Endothelial cell of umbilical vein (primary cell): ENCODE measurements at regions not wholly inside any gene's neighbourhood (a gene's known extent, or its start where the extent isn't known, plus 50 kb on each side); places are given as distances from the start of the nearest gene placed in this dataset.

Experiments used
- BruUV-seq: library from RNA; stranded (reverse); fragments of 400-500 nt; replicated peaks from 2 replicates; lab custom pipeline; 2021; lab: Mats Ljungman, UMichigan
- CTCF ChIA-PET: fragments of 300-600, 350-600 bp; sonication (Branson Sonifier 250); formaldehyde crosslinking; loops from one replicate; lab custom pipeline; 2021; ENCODE audit warnings: antibody characterized with exemption, inconsistent platforms; lab: Charles Lee
- POLR2A ChIA-PET: fragments of 300-600, 350-600 bp; sonication (Branson Sonifier 250); formaldehyde crosslinking; loops from one replicate; lab custom pipeline; 2021; ENCODE audit warnings: antibody characterized with exemption, inconsistent platforms; lab: Charles Lee
- DNase-seq: peaks from one replicate; pipeline ENCODE4 v3.0.0-alpha.2; 2011; ENCODE audit warnings: low read depth, low spot score
- FAIRE-seq: peaks from 2 replicates; lab custom pipeline; 2011; peaks lifted over from hg19 to GRCh38; lab: Jason Lieb, UNC
- H2AFZ ChIP-seq: 2 replicates; pipeline ENCODE4 v1.6.0; 2012; ENCODE audit warnings: low read depth, low read length, control low read depth, inconsistent platforms
- H3K27ac ChIP-seq: 2 replicates; pipeline ENCODE4 v1.5.1; 2011; ENCODE audit warnings: low read depth, mild to moderate bottlenecking, control low read depth, low read length, moderate library complexity; ENCODE audit not compliant: insufficient read depth
- H3K27me3 ChIP-seq, 2 experiments: 2 replicates each; pipeline versions ENCODE4 v1.6.0 to v1.6.1; 2011; ENCODE audit warnings: low read length in 2 of 2, mixed read lengths in 1 of 2; ENCODE audit not compliant: control insufficient read depth in 2 of 2, insufficient read depth in 2 of 2
- H3K36me3 ChIP-seq, 2 experiments: 2 replicates in 1 of 2; 3 replicates in 1 of 2; pipeline ENCODE4 v1.5.1; 2011; ENCODE audit warnings: low read length in 2 of 2, mild to moderate bottlenecking in 1 of 2, moderate library complexity in 1 of 2; ENCODE audit not compliant: control insufficient read depth in 2 of 2, insufficient read depth in 2 of 2; ENCODE audit errors: extremely low read depth in 1 of 2
- H3K4me1 ChIP-seq: 3 replicates; pipeline ENCODE4 v1.5.1; 2011; ENCODE audit warnings: mild to moderate bottlenecking, low read length; ENCODE audit not compliant: control insufficient read depth, insufficient read depth; ENCODE audit errors: extremely low read depth
- H3K4me2 ChIP-seq: 2 replicates; pipeline ENCODE4 v1.6.1; 2011; ENCODE audit warnings: low read length, control low read depth, mixed read lengths; ENCODE audit not compliant: insufficient read depth
- H3K4me3 ChIP-seq, 3 experiments: fragments of 200-600 bp in 1 of 3; sonication (generic), shearing (Covaris generic) in 1 of 3; replicated peaks in 1 of 3; 2 replicates each; pipeline ENCODE4 v1.5.1; 2011 to 2016; ENCODE audit warnings: control low read depth in 3 of 3, low read length in 3 of 3, mild to moderate bottlenecking in 2 of 3, inconsistent platforms in 1 of 3, low read depth in 1 of 3, moderate library complexity in 1 of 3; ENCODE audit not compliant: insufficient read depth in 1 of 3
- H3K79me2 ChIP-seq: 2 replicates; pipeline ENCODE4 v1.6.0; 2012; ENCODE audit warnings: low read length, inconsistent platforms; ENCODE audit not compliant: control insufficient read depth, insufficient read depth
- H3K9ac ChIP-seq: replicated peaks from 2 replicates; pipeline ENCODE3; 2011; ENCODE audit warnings: low read length, control low read depth; ENCODE audit not compliant: insufficient read depth; ENCODE audit errors: extremely low read depth
- H3K9me1 ChIP-seq: replicated peaks from 3 replicates; pipeline ENCODE4 v1.6.0; 2011; ENCODE audit warnings: mild to moderate bottlenecking, low read length; ENCODE audit not compliant: control insufficient read depth, insufficient read depth; ENCODE audit errors: extremely low read depth
- H3K9me3 ChIP-seq: replicated peaks from 2 replicates; pipeline ENCODE4 v1.5.1; 2012; ENCODE audit warnings: low read length, inconsistent platforms; ENCODE audit not compliant: control insufficient read depth, insufficient read depth
- H4K20me1 ChIP-seq: replicated peaks from 2 replicates; pipeline ENCODE3; 2011; ENCODE audit warnings: mild to moderate bottlenecking, low read length; ENCODE audit not compliant: control insufficient read depth, insufficient read depth; ENCODE audit errors: extremely low read depth
- EZH2 ChIP-seq: IDR thresholded peaks from 2 replicates; pipeline ENCODE4 v1.6.1; 2012; ENCODE audit warnings: borderline replicate concordance, low read depth, mild to moderate bottlenecking, moderate library complexity, low read length, inconsistent platforms; ENCODE audit not compliant: severe bottlenecking
- FOS ChIP-seq: IDR thresholded peaks from 2 replicates; pipeline ENCODE4 v1.6.1; 2011; ENCODE audit warnings: mild to moderate bottlenecking, low read length, moderate library complexity, borderline replicate concordance; ENCODE audit not compliant: insufficient read depth
- GATA2 ChIP-seq: IDR thresholded peaks from 2 replicates; pipeline ENCODE4 v1.7.0; 2011; ENCODE audit warnings: low read depth, mild to moderate bottlenecking, moderate library complexity, mixed read lengths, low read length; ENCODE audit not compliant: insufficient read length, insufficient read depth
- JUN ChIP-seq: IDR thresholded peaks from 2 replicates; pipeline ENCODE4 v1.6.1; 2011; ENCODE audit warnings: borderline replicate concordance, low read depth; ENCODE audit not compliant: insufficient read length, insufficient read depth
- MYC ChIP-seq: IDR thresholded peaks from one replicate; pipeline ENCODE4 v1.6.1; 2011; ENCODE audit warnings: mild to moderate bottlenecking, low read depth, low read length
- POLR2A ChIP-seq: IDR thresholded peaks from 2 replicates; pipeline ENCODE4 v1.6.1; 2012; ENCODE audit warnings: low read depth, mild to moderate bottlenecking, control low read depth, low read length
- POLR2AphosphoS5 ChIP-seq: IDR thresholded peaks from 2 replicates; pipeline ENCODE4 v1.6.1; 2012; ENCODE audit warnings: low read depth, mild to moderate bottlenecking, control low read depth, low read length, moderate library complexity; ENCODE audit not compliant: insufficient read depth
- dilution Hi-C: fragments of 300-500 bp; cut with MboI; formaldehyde crosslinking; loops from one replicate; pipeline ENCODE4 v1.15.0; 2019; ENCODE audit warnings: low sequenced_read_pairs; ENCODE audit not compliant: extremely low pct_ligation_motif_present
- intact Hi-C: fragments of 100-400 bp; cut with micrococcal nuclease; formaldehyde crosslinking; loops from one replicate; pipeline ENCODE4 v1.10.0; 2022
- TF ChIP-seq, protein P1 (sequence below): IDR thresholded peaks from 2 replicates; pipeline ENCODE4 v1.6.1; 2011; ENCODE audit not compliant: insufficient read depth, insufficient read length
- TF ChIP-seq, protein P2 (sequence below), 2 donors: IDR thresholded peaks; 1 replicate in 1 of 2; 2 replicates in 1 of 2; pipeline ENCODE4 v1.5.1; 2011; ENCODE audit warnings: low read length in 2 of 2, mild to moderate bottlenecking in 2 of 2, moderate library complexity in 2 of 2, control low read depth in 1 of 2, inconsistent platforms in 1 of 2, low read depth in 1 of 2; ENCODE audit not compliant: insufficient read depth in 1 of 2; ENCODE audit errors: extremely low read depth in 1 of 2

DNA sequence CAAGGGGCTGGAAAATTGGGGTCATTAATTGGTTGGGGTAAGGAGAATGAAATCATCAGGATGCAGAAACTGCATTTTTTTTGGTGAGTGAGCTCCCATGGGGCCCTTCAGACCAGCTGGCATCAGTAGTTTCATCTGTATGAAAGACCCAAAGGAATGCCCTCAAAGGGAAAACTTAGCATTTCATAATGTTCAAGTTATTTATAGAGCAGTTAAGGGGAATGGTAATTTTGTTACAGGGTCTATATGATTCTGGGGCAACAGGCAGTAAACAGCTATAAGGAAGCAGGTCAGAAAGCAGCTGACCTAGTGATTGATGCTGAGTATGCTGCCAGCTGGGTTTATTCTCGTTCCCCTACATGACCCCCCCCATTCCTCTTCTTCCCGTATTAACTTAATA lies 448.9 kb downstream of the OCA2 start:
- H3K9me3 ChIP-seq, result peaks cover 4% of the 10 kb centered on the region
- H3K27ac ChIP-seq, result no peak overlapping the region
- H3K4me2 ChIP-seq, result no peak overlapping the region
- H3K27me3 ChIP-seq, result no peaks in the 10 kb centered on the region
- CTCF ChIA-PET, result no interaction called here
- POLR2A ChIA-PET, result no interaction called here
- FAIRE-seq (no peak), DNase-seq (no peak)
- no peak overlapping the region for H3K9ac ChIP-seq
- H3K9me1 ChIP-seq, result no peaks in the 10 kb centered on the region
- H3K4me1 ChIP-seq, result no peaks in the 10 kb centered on the region
- no peaks in the 10 kb centered on the region for H3K36me3 ChIP-seq
- no TSS peak for BruUV-seq
- no peaks in the 10 kb centered on the region for H4K20me1 ChIP-seq
- TF ChIP-seq POLR2A (no peak), JUN (no peak), GATA2 (no peak), POLR2AphosphoS5 (no peak), EZH2 (no peak), FOS (no peak), MYC (no peak)
- TF ChIP-seq, protein P1, sequence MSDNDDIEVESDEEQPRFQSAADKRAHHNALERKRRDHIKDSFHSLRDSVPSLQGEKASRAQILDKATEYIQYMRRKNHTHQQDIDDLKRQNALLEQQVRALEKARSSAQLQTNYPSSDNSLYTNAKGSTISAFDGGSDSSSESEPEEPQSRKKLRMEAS, result no peak
- TF ChIP-seq, protein P2, sequence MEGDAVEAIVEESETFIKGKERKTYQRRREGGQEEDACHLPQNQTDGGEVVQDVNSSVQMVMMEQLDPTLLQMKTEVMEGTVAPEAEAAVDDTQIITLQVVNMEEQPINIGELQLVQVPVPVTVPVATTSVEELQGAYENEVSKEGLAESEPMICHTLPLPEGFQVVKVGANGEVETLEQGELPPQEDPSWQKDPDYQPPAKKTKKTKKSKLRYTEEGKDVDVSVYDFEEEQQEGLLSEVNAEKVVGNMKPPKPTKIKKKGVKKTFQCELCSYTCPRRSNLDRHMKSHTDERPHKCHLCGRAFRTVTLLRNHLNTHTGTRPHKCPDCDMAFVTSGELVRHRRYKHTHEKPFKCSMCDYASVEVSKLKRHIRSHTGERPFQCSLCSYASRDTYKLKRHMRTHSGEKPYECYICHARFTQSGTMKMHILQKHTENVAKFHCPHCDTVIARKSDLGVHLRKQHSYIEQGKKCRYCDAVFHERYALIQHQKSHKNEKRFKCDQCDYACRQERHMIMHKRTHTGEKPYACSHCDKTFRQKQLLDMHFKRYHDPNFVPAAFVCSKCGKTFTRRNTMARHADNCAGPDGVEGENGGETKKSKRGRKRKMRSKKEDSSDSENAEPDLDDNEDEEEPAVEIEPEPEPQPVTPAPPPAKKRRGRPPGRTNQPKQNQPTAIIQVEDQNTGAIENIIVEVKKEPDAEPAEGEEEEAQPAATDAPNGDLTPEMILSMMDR (IDR thresholded peaks at IDR 0.05; ENCODE audit: extremely low read depth in 1 of 2, insufficient read depth in 1 of 2, low read depth in 1 of 2, low read length in 2 of 2), result no peak
- no peak overlapping the region for H2AFZ ChIP-seq
- H3K4me3 ChIP-seq, result no peak overlapping the region
- no peaks in the 10 kb centered on the region for H3K79me2 ChIP-seq
- dilution Hi-C loops, result no loop called here
- intact Hi-C loops, result no loop called here
